Natural killer cell (primary cell): ENCODE measurements at regions not wholly inside any gene's neighbourhood (a gene's known extent, or its start where the extent isn't known, plus 50 kb on each side); places are given as distances from the start of the nearest gene placed in this dataset.

ENCODE experiments used
- ATAC-seq, 3 donors: fragments of 150-1000 bp in 2 of 3; fragments of 200-7000 bp in 1 of 3; cut with Tn5 transposase; 1 replicate in 1 of 3; 2 replicates in 2 of 3; pipeline ENCODE4 v1.10.0; 2021; ENCODE audit warnings: mild to moderate bottlenecking in 2 of 3, moderate library complexity in 2 of 3
- DNase-seq, 2 donors: peaks; one replicate each; pipeline versions ENCODE4 v3.0.0 to v3.0.0-alpha.2; 2013 to 2021; ENCODE audit warnings: mixed read lengths in 1 of 2
- H3K27ac ChIP-seq: one replicate; pipeline ENCODE4 v1.5.1; 2013; ENCODE audit warnings: mild to moderate bottlenecking, low read length
- H3K27me3 ChIP-seq: one replicate; pipeline ENCODE4 v1.6.1; 2013; ENCODE audit warnings: low read length; ENCODE audit not compliant: control insufficient read depth, insufficient read depth
- H3K36me3 ChIP-seq: one replicate; pipeline ENCODE4 v1.6.1; 2013; ENCODE audit warnings: low read length; ENCODE audit not compliant: control insufficient read depth, insufficient read depth
- H3K4me1 ChIP-seq: one replicate; pipeline ENCODE4 v1.6.1; 2013; ENCODE audit warnings: low read length; ENCODE audit not compliant: control insufficient read depth, insufficient read depth
- H3K4me3 ChIP-seq: one replicate; pipeline ENCODE4 v1.5.1; 2013; ENCODE audit warnings: low read length
- H3K9me3 ChIP-seq: one replicate; pipeline ENCODE4 v1.6.1; 2013; ENCODE audit warnings: low read length; ENCODE audit not compliant: control insufficient read depth, insufficient read depth
- H3K27ac Mint-ChIP-seq, 2 donors: one replicate each; pipeline ENCODE4 v1.8.0; 2022; ENCODE audit warnings: mild to moderate bottlenecking in 2 of 2, mixed read lengths in 2 of 2, moderate library complexity in 1 of 2
- H3K27me3 Mint-ChIP-seq, 2 donors: one replicate each; pipeline ENCODE4 v1.8.0; 2022; ENCODE audit warnings: low read depth in 2 of 2, mixed read lengths in 2 of 2
- H3K36me3 Mint-ChIP-seq: one replicate; pipeline ENCODE4 v1.8.0; 2022; ENCODE audit warnings: mixed read lengths
- H3K4me1 Mint-ChIP-seq, 2 donors: one replicate each; pipeline ENCODE4 v1.8.0; 2022; ENCODE audit warnings: mixed read lengths in 2 of 2
- H3K4me3 Mint-ChIP-seq: one replicate; pipeline ENCODE4 v1.8.0; 2022; ENCODE audit warnings: mild to moderate bottlenecking, moderate library complexity, mixed read lengths
- H3K9me3 Mint-ChIP-seq, 2 donors: one replicate each; pipeline ENCODE4 v1.8.0; 2022; ENCODE audit warnings: mixed read lengths in 2 of 2
- WGBS: methylation state at CpG from one replicate; pipeline ENCODE4 v1.1.7; 2013; ENCODE audit warnings: missing lambda C conversion rate; ENCODE audit not compliant: insufficient coverage; 5-methylcytosine and 5-hydroxymethylcytosine counted together
- intact Hi-C: fragments of 100-400 bp; cut with micrococcal nuclease; formaldehyde crosslinking; loops from one replicate; pipeline ENCODE4 v1.14.2; 2022
- TF ChIP-seq, protein P1 (sequence below): fragments of 200-600 bp; IDR thresholded peaks from one replicate; pipeline ENCODE4 v1.8.0; 2022; ENCODE audit warnings: antibody characterized with exemption

DNA sequence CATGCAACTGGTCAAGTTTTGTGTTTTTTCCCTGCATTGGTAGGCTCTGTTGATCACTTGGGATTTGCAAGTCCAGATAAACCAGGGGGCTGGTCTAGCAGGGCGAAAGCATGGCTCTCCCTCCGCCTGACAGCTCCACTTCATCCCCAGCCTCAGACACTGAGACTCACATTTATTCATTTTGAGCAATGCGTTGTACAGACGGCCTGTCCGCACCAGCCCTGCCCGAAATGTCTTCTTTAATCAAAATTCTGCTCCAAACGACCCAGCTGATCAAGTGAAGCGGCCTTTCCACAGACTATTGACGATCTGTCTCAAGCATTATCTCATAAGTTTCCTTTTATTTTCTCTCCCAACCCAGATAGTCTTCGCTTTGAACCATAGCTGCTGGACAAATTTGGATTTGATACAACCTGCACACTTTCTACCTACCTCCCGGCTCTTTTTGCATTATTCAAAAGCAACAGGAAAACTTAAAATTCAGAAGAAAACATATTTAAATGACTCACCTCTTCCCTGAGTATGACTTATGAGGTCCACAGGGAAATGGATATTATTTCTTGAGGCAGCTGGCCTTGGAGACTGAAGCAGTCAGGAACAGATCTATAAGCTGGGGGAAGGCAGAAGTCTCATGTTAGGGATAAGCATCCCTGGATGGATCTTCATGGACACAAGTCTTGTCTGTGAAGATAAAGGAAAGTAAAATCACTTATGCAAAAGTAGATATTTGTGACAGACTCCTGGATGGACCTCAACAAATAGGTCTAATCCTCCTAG is 498.9 kb upstream of the MGMT start:
- H3K36me3 ChIP-seq = no peaks in the 10 kb centered on the region
- 82% methylated on average over 11 of the region's 11 CpGs for WGBS
- Mint-ChIP-seq H3K27ac (no peak overlapping the region), H3K4me1 (no peaks in the 10 kb centered on the region), H3K4me3 (no peak overlapping the region), H3K9me3 (no peaks in the 10 kb centered on the region), H3K36me3 (no peaks in the 10 kb centered on the region), H3K27me3 (peaks cover 8 to 16% of the 10 kb centered on the region in 2 donors)
- H3K4me3 ChIP-seq = no peak overlapping the region
- intact Hi-C loops = no loop called here
- no peaks in the 10 kb centered on the region for H3K27me3 ChIP-seq
- no peaks in the 10 kb centered on the region for H3K4me1 ChIP-seq
- TF ChIP-seq, protein P1, sequence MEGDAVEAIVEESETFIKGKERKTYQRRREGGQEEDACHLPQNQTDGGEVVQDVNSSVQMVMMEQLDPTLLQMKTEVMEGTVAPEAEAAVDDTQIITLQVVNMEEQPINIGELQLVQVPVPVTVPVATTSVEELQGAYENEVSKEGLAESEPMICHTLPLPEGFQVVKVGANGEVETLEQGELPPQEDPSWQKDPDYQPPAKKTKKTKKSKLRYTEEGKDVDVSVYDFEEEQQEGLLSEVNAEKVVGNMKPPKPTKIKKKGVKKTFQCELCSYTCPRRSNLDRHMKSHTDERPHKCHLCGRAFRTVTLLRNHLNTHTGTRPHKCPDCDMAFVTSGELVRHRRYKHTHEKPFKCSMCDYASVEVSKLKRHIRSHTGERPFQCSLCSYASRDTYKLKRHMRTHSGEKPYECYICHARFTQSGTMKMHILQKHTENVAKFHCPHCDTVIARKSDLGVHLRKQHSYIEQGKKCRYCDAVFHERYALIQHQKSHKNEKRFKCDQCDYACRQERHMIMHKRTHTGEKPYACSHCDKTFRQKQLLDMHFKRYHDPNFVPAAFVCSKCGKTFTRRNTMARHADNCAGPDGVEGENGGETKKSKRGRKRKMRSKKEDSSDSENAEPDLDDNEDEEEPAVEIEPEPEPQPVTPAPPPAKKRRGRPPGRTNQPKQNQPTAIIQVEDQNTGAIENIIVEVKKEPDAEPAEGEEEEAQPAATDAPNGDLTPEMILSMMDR = no peak
- no peak overlapping the region for H3K27ac ChIP-seq
- H3K9me3 ChIP-seq = no peaks in the 10 kb centered on the region
- ATAC-seq = no peak
- no peak for DNase-seq

DNA sequence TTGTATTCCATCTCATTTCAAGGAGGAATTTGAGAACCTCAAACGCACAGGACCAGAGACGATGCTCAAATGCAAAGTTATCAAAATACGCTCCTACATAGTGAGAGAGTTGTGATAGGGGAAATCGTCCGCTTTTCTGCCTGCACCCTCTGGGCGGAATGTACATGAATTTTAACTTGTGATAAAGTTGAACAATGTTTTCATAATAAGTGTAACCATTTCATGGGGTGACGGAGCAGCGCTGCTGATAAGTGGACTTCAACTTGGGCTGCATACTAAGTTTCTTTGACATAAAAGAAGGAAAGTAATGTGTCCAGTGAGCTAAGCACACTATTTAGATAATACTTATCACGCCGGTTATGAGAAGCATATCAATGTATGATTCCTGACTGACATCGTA is 497.5 kb upstream of the MGMT start:
- Mint-ChIP-seq H3K27ac (no peak overlapping the region), H3K4me1 (no peaks in the 10 kb centered on the region), H3K27me3 (peaks cover 8 to 16% of the 10 kb centered on the region in 2 donors), H3K9me3 (no peaks in the 10 kb centered on the region), H3K36me3 (no peaks in the 10 kb centered on the region), H3K4me3 (no peak overlapping the region)
- H3K36me3 ChIP-seq = no peaks in the 10 kb centered on the region
- H3K27me3 ChIP-seq = no peaks in the 10 kb centered on the region
- intact Hi-C loops = no loop called here
- no peaks in the 10 kb centered on the region for H3K4me1 ChIP-seq
- 80% methylated on average over 10 of the region's 11 CpGs for WGBS
- H3K9me3 ChIP-seq = no peaks in the 10 kb centered on the region
- no peak overlapping the region for H3K27ac ChIP-seq
- no peak for ATAC-seq
- DNase-seq = no peak
- H3K4me3 ChIP-seq = no peak overlapping the region
- TF ChIP-seq, protein P1 = no peak

DNA sequence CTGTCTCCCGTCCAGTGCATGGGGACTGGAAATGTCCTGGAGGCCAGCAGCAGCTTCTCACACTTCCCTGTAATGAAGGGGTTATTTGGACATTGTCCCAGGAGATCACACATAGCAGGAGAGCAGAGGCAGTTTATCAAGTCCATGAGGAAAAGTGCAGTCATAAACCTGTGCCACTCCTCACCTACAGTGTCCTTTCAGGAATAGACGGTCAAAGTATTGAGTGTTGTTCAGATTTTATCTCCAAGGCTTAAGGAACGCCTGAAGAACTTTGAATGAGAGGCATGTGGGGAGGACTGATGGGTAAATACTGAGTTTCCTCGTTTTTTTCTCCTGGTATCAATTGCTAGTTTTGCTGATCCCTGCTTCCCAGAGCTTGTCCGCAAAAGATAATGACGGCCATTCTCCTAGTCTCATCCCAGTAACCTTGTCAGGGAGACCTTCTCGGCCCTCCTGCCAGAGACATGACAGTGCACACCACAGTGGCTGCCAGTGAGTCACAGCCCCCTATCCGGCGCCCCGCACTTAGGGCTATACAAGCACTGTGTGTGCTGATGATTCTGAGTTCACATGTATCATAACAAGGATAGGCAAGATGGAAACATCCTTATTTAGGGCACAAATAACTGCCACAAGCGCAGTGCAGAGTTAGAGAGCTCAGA is 495.5 kb upstream of the MGMT start:
- no peak overlapping the region for H3K4me3 ChIP-seq
- Mint-ChIP-seq H3K9me3 (no peaks in the 10 kb centered on the region), H3K4me3 (no peak overlapping the region), H3K27me3 (peaks cover 8 to 16% of the 10 kb centered on the region in 2 donors), H3K4me1 (no peaks in the 10 kb centered on the region), H3K36me3 (no peaks in the 10 kb centered on the region), H3K27ac (no peak overlapping the region)
- H3K27ac ChIP-seq = no peak overlapping the region
- H3K4me1 ChIP-seq = no peaks in the 10 kb centered on the region
- H3K27me3 ChIP-seq = no peaks in the 10 kb centered on the region
- intact Hi-C loops = no loop called here
- no peaks in the 10 kb centered on the region for H3K9me3 ChIP-seq
- DNase-seq (no peak), ATAC-seq (no peak)
- 81% methylated on average over 10 of the region's 11 CpGs for WGBS
- TF ChIP-seq, protein P1 = no peak
- H3K36me3 ChIP-seq = no peaks in the 10 kb centered on the region
